ENCODE measurements at regions not wholly inside any gene's neighbourhood (a gene's known extent, or its start where the extent isn't known, plus 50 kb on each side); places are given as distances from the start of the nearest gene placed in this dataset.

GRCh38 chr3:101979033-101979432 is 129.7 kb downstream of the NFKBIZ start:
- no peak overlapping the region for H3K27ac Mint-ChIP-seq
- POLR2A ChIA-PET: no interaction called here
- peaks cover 5% of the 10 kb centered on the region for H3K27me3 Mint-ChIP-seq
- intact Hi-C loops (cut with micrococcal nuclease): no loop called here
- peaks cover 1% of the 10 kb centered on the region for H3K4me1 Mint-ChIP-seq (ENCODE audit: low read depth)
- DNase-seq (no peak), ATAC-seq (no peak)
- no peak for TF ChIP-seq CTCF (IDR thresholded peaks at IDR 0.05)
- CTCF ChIA-PET: no interaction called here
- no peak overlapping the region for H3K4me3 Mint-ChIP-seq
- peaks cover 1% of the 10 kb centered on the region for H3K36me3 Mint-ChIP-seq (ENCODE audit: low read depth)
- H3K9me3 Mint-ChIP-seq: no peaks in the 10 kb centered on the region

GRCh38 chr3:101984356-101984755 is 135.0 kb downstream of the NFKBIZ start:
- H3K36me3 Mint-ChIP-seq (ENCODE audit: low read depth): no peaks in the 10 kb centered on the region
- peaks cover 16% of the 10 kb centered on the region for H3K4me1 Mint-ChIP-seq (ENCODE audit: low read depth)
- ChIA-PET CTCF (interaction anchor here (1.3 to 1.6 kb wide), 2 partner anchors 12 to 245 kb away, joined by 3 to 4 read pairs; no protein-coding TSS in a partner anchor), POLR2A (no interaction called here)
- H3K9me3 Mint-ChIP-seq: no peaks in the 10 kb centered on the region
- TF ChIP-seq CTCF (IDR thresholded peaks at IDR 0.05): no peak
- no peak overlapping the region for H3K27ac Mint-ChIP-seq
- no peak overlapping the region for H3K4me3 Mint-ChIP-seq
- H3K27me3 Mint-ChIP-seq: peaks cover 5% of the 10 kb centered on the region
- intact Hi-C loops (cut with micrococcal nuclease): no loop called here
- DNase-seq (no peak), ATAC-seq (no peak)

GRCh38 chr3:101988596-101988995 is 139.3 kb downstream of the NFKBIZ start:
- Mint-ChIP-seq H3K4me3 (no peak overlapping the region), H3K36me3 (ENCODE audit: low read depth) (no peaks in the 10 kb centered on the region), H3K4me1 (ENCODE audit: low read depth) (peaks cover 21% of the 10 kb centered on the region), H3K27ac (no peak overlapping the region), H3K9me3 (no peaks in the 10 kb centered on the region), H3K27me3 (no peaks in the 10 kb centered on the region)
- CTCF ChIA-PET: interaction anchor here (1.3 kb wide), 1 partner anchor 51 kb away, joined by 3 read pairs; no protein-coding TSS in a partner anchor
- POLR2A ChIA-PET: interaction anchor here (0.8 kb wide), 1 partner anchor 139 kb away, joined by 3 read pairs; no protein-coding TSS in a partner anchor
- DNase-seq (peak; percentile 41), ATAC-seq (peak; percentile 73)
- no peak for TF ChIP-seq CTCF (IDR thresholded peaks at IDR 0.05)
- intact Hi-C loops (cut with micrococcal nuclease): loop anchor here (5.0 kb wide), 2 partner anchors 46 to 104 kb away; no protein-coding TSS in a partner anchor

GRCh38 chr3:101989578-101990200 is 140.4 kb downstream of the NFKBIZ start:
- H3K9me3 Mint-ChIP-seq: no peaks in the 10 kb centered on the region
- no peaks in the 10 kb centered on the region for H3K36me3 Mint-ChIP-seq (ENCODE audit: low read depth)

More at GRCh38 chr3:101989578-101990200, 140.4 kb downstream of the NFKBIZ start:
- intact Hi-C loops (cut with micrococcal nuclease): loop anchor here (5.0 to 10.0 kb wide), 3 partner anchors 47 to 235 kb away; no protein-coding TSS in a partner anchor
- DNase-seq (no peak), ATAC-seq (no peak)
- POLR2A ChIA-PET: interaction anchor here (1.0 kb wide), 1 partner anchor 168 kb away, joined by 3 read pairs; no protein-coding TSS in a partner anchor
- H3K27ac Mint-ChIP-seq: no peak overlapping the region
- TF ChIP-seq CTCF (IDR thresholded peaks at IDR 0.05): no peak
- no peak overlapping the region for H3K4me3 Mint-ChIP-seq
- CTCF ChIA-PET: interaction anchor here (1.3 to 1.4 kb wide), 2 partner anchors 52 to 175 kb away, joined by 3 to 4 read pairs; no protein-coding TSS in a partner anchor
- peaks cover 29% of the 10 kb centered on the region for H3K4me1 Mint-ChIP-seq (ENCODE audit: low read depth)
- no peaks in the 10 kb centered on the region for H3K27me3 Mint-ChIP-seq

All from activated CD8-positive, alpha-beta T cell treated with anti-CD3 and anti-CD28 coated beads for 36 hours (primary cell).